B cell (primary cell): ENCODE measurements at regions not wholly inside any gene's neighbourhood (a gene's known extent, or its start where the extent isn't known, plus 50 kb on each side); places are given as distances from the start of the nearest gene placed in this dataset.

Experiments
- CTCF ChIP-seq: fragments of 200-600 bp; IDR thresholded peaks from one replicate; pipeline ENCODE4 v1.8.0; 2022; ENCODE audit warnings: antibody characterized with exemption, mild to moderate bottlenecking
- EZH2 ChIP-seq: IDR thresholded peaks from 2 replicates; pipeline ENCODE4 v1.6.1; 2012; ENCODE audit warnings: borderline replicate concordance, low read depth, mild to moderate bottlenecking, moderate library complexity, low read length; ENCODE audit not compliant: insufficient read depth, poor library complexity, severe bottlenecking

GRCh38 chr3:99418709-99419108 is 219.7 kb upstream of the COL8A1 start:
- TF ChIP-seq CTCF (no peak), EZH2 (no peak)
